HG03575 (cell line): ENCODE measurements at regions not wholly inside any gene's neighbourhood (a gene's known extent, or its start where the extent isn't known, plus 50 kb on each side); places are given as distances from the start of the nearest gene placed in this dataset.

ENCODE experiments used
- ATAC-seq: cut with Tn5 transposase; IDR thresholded peaks from one replicate; pipeline ENCODE4 v1.9.1; 2021; ENCODE audit not compliant: unreplicated experiment, insufficient number of reproducible peaks, low FRiP score; ENCODE audit errors: extremely low read depth

- ATAC-seq: no peak
Measured at GRCh38 chr2:145144131-145144728, 624.3 kb upstream of the ZEB2 start.

- ATAC-seq: no peak
Measured at GRCh38 chr2:145141981-145142380, 622.1 kb upstream of the ZEB2 start.

- no peak for ATAC-seq
Measured at GRCh38 chr2:145140658-145141057, 620.7 kb upstream of the ZEB2 start.

GRCh38 chr2:145138626-145139025, 618.7 kb upstream of the ZEB2 start:
- no peak for ATAC-seq

- ATAC-seq: no peak
Measured at GRCh38 chr2:145137901-145138300, 618.0 kb upstream of the ZEB2 start.

GRCh38 chr2:145137211-145137610, 617.3 kb upstream of the ZEB2 start:
- ATAC-seq: no peak

GRCh38 chr2:145136702-145137101, 616.8 kb upstream of the ZEB2 start:
- no peak for ATAC-seq

- no peak for ATAC-seq
Measured at GRCh38 chr2:145126146-145126545, 606.2 kb upstream of the ZEB2 start.

GRCh38 chr2:145124085-145124484, 604.2 kb upstream of the ZEB2 start:
- ATAC-seq: no peak

GRCh38 chr2:145123606-145124005, 603.7 kb upstream of the ZEB2 start:
- ATAC-seq: no peak

GRCh38 chr2:145119225-145119624, 599.3 kb upstream of the ZEB2 start:
- ATAC-seq: no peak

- ATAC-seq: no peak
Measured at GRCh38 chr2:145116834-145117725, 597.2 kb upstream of the ZEB2 start.

- no peak for ATAC-seq
Measured at GRCh38 chr2:145116056-145116455, 596.1 kb upstream of the ZEB2 start.

GRCh38 chr2:145114726-145115125, 594.8 kb upstream of the ZEB2 start:
- no peak for ATAC-seq

GRCh38 chr2:145112467-145112866, 592.5 kb upstream of the ZEB2 start:
- no peak for ATAC-seq

GRCh38 chr2:145110668-145111356, 590.9 kb upstream of the ZEB2 start:
- ATAC-seq: no peak

GRCh38 chr2:145108959-145109710, 589.2 kb upstream of the ZEB2 start:
- ATAC-seq: no peak

- ATAC-seq: no peak
Measured at GRCh38 chr2:145108361-145108778, 588.5 kb upstream of the ZEB2 start.

GRCh38 chr2:145106293-145106692, 586.4 kb upstream of the ZEB2 start:
- no peak for ATAC-seq
